NCI-H226 (cell line): ENCODE measurements at regions not wholly inside any gene's neighbourhood (a gene's known extent, or its start where the extent isn't known, plus 50 kb on each side); places are given as distances from the start of the nearest gene placed in this dataset.

Source experiments
- DNase-seq: peaks from one replicate; pipeline ENCODE4 v3.0.0-alpha.2; 2015

GRCh38 chrX:108811891-108812290 is 75.5 kb upstream of the IRS4 start:
- no peak for DNase-seq

DNA sequence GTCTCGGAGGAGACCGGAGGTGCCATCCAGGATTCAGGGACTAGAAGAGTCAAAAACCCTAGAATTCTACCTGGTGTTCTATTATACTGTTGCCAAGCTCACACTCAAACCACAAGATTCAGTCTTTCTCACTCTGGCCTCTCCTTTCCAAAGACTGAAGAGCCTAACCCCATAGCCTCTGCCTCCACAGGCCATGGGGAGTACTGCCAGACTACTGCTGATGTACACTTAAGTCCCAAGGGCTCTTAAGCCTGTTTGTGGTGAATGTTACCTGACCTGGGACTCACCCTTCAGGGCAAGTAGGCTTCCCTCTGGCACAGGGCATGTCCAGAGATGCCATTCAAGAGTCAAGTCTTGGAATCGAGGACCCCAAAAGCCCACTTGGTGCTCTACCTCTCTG is 58.9 kb upstream of the IRS4 start:
- DNase-seq, result no peak
